Bone marrow (tissue), 2 donors: ENCODE measurements at regions not wholly inside any gene's neighbourhood (a gene's known extent, or its start where the extent isn't known, plus 50 kb on each side); places are given as distances from the start of the nearest gene placed in this dataset.

Experiments used
- DNase-seq, 2 donors: peaks; one replicate each; lab custom pipeline; 2025; lab: John Stamatoyannopoulos, UW

DNA sequence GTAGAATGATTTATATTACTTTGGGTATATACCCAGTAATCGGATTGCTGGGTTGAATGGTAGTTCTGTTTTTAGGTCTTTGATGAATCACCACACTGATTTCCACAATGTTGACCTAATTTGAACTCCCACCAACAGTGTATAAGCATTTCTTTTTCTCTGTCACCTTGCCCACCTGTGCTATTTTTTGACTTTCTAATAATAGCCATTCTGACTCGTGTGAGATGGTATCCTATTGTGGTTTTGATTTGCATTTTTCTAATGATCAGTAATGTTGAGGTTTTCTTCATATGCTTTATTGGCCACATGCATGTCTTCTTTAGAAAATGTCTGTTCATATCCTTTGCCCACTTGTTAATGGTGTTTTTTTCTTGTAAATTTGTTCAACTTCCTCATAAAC, 340.8 kb downstream of the PLOD2 start:
- DNase-seq = no peak

GRCh38 chr3:145842294-145842902, 318.6 kb downstream of the PLOD2 start:
- no peak for DNase-seq

DNA sequence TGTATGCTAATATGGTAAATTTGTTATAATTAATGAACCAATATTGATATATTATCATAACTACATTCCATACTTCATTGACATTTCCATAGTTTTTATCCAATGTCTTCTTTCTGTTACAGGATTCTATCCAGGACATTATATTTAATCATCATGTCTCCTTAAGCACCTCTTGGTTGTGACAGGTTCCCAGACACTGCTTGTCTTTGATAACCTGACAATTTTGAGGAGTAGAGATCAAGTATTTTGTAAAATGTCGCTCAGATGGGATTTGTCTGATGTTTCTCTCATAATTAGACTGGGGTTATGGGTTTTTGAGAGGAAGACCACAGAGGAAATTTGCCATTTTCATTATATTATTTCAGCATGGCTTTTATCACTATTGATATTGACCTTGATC, 317.4 kb downstream of the PLOD2 start:
- no peak for DNase-seq

DNA sequence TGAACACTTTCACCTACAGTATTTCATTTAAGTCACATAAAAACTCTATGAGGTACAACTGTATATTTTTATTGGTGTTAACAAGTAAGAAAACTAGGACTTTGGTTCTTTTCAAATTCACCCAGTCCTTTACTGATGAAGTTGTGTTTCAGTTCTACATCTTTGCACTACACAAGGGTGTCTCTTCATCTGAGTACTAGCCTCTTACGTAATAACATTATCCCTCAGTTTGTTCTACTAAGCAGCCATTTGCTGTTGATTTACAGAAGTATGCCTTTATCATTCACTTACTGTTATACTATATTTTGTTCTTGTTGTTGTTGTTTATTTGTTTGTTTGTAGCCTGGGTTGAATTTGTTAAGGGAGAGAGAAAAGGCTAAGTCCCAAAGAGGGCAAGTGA, 311.9 kb downstream of the PLOD2 start:
- no peak for DNase-seq

DNA sequence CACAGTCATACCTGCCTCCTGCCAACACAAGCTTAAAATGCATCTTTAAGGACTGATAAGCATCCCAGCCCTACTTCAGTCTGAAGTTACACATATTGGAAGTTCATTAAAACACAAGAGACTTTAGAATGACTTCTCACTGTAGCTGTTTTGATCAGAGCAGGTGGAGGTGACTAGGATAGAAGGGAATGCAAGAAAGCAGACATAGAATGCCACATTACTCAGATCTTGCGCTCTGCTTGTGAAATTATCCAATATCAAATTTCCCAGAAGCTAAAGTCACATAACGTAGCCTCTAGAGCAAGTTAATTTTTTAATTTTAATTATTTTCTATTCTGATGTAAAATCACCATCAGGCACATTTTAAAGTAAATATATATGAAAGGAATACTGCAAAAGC, 306.5 kb downstream of the PLOD2 start:
- no peak for DNase-seq

GRCh38 chr3:145857956-145858355, 303.0 kb downstream of the PLOD2 start:
- DNase-seq = no peak

DNA sequence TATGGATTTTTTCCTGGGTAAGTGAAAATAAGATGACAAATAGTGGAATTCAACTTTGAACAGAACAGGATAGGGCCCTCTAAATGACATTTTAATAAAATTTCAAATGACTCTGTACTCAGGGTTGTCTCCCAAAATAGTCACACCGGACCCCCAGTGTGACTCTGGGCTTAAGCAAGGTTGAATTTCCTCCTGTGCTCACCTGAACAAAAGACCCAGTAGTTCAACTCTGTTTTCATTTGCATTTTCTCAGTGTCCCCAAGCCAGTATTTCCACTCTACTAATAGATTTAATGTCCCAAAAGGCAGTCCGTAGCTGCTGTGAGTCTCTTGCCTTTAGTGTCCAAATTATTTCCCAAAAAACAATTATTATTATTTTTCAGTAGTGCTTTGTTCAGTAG, 296.6 kb downstream of the PLOD2 start:
- no peak for DNase-seq

DNA sequence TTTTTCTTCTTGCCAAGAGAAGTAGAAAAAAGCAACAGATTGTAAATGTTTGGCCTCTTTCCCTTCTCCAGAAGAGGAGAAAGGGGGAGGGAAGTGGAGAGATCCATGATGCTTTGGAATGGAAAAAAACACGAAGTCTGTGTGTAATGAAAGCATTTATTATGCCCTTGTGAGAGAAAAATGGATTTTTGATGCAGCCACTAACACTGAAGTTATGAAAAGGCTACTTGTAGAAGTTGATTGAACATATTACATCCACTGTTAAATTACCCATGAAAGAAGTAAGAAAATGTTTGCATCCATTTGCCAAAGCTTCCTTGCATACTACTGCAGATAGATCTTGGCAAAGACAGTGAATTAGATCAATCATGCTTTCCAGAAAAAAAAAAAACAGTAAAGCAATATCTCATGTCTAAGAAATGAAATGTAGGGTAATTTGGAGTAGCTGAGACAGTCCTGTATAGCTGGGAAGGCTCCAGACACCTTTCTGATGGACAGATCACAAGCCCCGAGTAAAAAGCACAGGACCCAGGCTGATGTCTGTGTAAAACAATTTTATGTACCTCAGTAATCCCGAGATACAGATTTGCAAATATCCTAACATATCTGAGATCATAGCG, 295.5 kb downstream of the PLOD2 start:
- no peak for DNase-seq

DNA sequence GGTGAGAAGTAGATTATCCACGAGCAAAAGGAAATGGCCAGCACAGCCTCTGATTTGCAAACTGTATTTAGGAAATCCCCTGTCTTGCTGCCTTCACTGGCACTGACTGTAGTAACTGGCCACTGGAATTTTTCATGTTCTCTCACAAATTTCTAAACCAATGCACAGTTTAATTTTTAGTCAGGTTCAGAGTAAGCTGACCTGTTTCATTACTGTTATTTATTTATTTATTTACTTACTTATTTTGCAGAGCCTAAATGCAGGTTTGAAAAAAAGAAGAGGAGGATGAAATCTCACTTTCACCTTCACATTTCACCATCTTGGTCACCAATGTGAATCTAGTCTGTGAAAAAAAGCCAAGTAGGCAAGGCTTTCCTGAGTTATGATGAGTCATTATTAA, 291.0 kb downstream of the PLOD2 start:
- DNase-seq = no peak

DNA sequence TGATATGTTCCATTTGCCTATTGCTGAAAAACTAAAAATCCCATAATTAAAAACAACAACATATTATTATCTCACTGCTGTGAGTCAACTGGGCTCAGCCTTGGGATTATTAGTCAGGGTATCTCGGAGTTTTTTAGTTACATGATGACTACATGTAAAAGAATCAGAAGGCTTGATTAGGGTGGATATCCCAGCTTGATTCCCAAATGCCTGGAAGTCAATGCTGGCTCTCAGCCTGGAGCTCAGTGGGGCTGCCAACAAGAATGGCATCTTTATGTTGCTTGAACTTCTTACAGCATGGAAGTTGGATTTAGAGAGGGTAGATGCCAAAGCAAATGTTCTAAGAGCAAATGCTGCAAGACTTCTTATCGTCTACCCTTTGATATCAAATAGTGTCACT, 278.5 kb downstream of the PLOD2 start:
- DNase-seq = no peak

DNA sequence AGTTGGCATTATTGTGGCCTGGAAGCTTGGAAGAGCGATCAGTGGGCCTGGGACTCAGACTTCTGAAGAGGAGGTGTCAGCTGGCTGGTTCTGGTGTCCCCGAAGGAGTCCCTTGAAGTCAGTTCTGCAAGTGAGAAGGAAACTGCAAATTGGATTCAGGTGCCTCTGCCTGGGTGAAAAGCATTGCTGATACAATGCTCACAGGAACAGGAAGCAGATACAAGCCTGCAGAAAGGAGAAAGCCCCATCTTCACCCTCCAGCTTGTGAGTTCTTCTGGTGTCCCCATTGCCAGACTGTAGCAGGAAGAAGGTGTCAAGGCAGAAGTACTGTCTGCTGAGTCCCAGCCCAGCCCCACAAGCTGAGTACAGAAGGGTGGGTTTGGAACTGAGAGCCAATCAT, 271.3 kb downstream of the PLOD2 start:
- DNase-seq = no peak

GRCh38 chr3:145892869-145893268, 268.1 kb downstream of the PLOD2 start:
- no peak for DNase-seq

DNA sequence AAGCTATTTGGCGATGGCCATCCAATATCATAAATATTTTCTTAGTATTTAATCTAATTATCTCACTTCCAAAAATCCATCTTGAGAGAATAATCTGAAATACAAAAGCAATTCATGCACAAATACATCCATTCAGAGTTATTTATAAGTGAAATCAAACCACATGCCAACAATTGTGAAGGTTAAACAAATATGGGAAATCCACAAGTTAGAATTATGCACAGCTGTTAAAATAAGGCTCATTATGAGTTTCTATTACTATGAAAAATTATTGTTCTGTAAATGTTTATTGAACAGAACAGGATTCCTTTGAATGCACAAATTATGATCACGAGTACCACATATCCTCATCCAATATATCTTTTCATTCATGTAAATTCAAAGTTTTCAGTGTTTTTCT, 267.7 kb downstream of the PLOD2 start:
- DNase-seq = no peak

DNA sequence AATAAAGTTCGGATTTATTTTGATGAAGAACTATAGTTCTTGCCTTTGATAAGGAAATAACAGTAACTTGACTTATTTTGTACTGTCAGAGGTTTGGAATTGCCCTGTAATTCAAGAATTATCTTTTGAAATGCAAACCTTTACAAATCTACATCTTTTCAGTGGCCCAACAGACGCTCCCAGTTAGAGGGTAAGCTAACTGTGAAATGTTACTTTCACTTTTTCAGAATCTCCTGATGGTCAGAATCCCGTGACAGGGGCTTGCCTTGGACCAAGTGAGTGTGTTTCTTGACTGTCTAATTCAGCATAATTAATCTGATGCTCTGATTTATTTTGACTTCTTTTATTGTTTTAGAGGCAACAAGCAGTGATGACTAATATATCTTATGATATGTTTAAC, 262.5 kb downstream of the PLOD2 start:
- DNase-seq = no peak

DNA sequence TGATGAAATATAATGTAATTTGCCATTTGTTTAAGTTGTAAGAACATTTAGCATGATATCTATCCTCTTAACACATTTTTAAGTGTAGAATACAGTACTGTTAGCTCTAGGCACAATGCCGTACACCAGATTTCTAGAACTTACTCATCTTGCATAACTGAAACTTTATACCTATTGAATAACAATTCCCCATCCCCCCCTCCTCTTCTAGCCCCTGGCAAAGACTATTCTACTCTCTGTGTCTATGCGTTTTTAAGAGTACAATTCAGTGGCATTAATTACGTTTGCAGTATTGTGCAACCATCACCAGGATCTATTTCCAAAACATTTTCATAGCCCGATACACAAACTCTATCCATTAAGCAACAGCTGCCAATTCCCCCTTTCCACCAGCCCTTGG, 261.7 kb downstream of the PLOD2 start:
- DNase-seq = no peak

DNA sequence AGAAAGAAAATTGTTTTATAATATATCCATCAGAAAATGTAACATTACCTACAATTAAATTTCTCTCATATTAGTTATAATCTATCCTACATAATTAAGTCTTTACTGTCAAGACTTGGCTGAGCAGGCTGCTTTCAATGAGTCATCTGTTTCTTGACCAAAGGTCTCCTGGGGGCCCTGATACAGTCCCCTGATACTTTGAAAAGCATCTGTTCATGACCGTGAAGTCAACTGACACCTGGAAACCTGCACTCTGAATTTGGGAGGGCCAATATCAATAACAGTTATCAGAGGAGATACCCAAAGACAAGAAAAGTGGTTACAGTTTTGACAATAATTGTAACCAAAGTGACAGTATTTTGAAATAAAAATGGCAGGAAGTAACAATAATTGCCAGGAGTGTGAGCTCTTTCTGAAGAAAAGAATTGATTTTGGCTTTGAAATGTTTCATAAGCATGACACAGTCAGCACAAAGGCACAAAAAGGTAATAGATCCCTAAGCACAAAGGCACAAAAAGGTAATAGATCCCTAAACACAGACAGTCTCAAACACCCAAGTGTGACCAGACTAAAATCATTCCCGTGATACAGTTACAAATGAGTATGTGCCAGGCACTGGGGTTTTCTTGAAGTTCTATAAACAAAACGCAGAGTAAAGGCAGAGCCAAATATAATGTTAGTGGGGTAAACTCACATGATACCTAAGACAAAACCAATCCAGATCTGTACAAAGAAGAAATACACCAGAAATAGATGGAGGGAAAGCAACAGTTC, 260.7 kb downstream of the PLOD2 start:
- DNase-seq = no peak

DNA sequence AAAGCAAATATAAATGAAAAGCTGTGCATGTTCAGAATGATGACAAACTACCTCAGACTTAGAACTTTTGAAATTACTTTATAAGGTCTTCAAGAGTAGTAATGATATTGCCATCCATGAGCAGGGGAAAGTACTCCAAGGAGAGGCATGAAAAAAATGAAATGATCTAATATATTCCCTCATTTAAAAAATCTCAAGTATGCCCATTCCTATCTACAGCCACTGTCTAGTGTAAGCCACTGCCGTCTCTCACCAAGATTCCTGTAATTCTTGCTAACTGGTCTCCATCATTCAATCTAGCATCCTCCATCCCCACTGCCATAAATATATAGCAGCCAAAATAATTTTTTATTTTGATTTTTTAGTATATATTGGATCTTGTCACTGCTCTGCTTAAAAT, 258.8 kb downstream of the PLOD2 start:
- no peak for DNase-seq

- no peak for DNase-seq
These were observed 257.4 kb downstream of the PLOD2 start for GRCh38 chr3:145903472-145904013.

GRCh38 chr3:145904138-145904537, 256.8 kb downstream of the PLOD2 start:
- no peak for DNase-seq

GRCh38 chr3:145906301-145906700, 254.7 kb downstream of the PLOD2 start:
- DNase-seq = no peak

- DNase-seq = no peak
These were observed 254.2 kb downstream of the PLOD2 start for GRCh38 chr3:145906755-145907154.

DNA sequence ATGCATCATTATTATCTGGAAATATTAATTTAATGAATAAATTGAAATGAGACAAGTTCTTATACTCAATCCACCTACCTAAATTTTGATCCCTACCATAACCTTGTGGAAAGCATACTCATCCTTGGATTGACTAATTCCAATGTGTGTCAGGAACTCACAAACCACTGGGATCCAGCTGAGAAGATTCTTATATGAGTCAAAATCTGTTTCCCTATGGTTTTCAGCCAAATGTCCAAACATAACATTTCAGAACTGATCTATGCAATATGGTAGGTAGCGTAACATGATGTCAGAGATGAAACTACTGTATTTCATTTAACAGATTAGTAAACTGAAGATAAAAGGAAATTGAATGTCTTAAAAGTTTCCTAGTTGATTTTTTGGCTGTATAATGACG, 250.0 kb downstream of the PLOD2 start:
- DNase-seq = no peak

DNA sequence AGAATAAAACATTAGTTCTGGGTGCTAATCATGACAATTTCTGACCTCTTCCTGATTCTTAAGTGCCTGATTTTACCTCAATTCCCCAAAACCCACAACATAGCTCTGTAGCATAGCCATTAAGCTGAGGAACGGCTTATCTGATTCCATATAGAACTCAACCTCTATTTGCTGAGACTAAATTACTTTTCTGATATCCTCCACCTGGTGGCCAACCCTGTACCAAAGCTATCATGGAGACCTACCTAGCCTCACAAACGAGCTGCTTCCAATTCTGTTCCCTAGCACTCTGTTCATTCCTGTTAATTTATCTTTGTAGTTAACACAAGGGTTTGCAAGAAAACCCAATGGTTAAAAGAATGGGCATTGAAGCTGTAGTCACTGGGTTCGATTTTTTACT, 245.2 kb downstream of the PLOD2 start:
- no peak for DNase-seq
